ENCODE measurements at regions not wholly inside any gene's neighbourhood (a gene's known extent, or its start where the extent isn't known, plus 50 kb on each side); places are given as distances from the start of the nearest gene placed in this dataset.

DNA sequence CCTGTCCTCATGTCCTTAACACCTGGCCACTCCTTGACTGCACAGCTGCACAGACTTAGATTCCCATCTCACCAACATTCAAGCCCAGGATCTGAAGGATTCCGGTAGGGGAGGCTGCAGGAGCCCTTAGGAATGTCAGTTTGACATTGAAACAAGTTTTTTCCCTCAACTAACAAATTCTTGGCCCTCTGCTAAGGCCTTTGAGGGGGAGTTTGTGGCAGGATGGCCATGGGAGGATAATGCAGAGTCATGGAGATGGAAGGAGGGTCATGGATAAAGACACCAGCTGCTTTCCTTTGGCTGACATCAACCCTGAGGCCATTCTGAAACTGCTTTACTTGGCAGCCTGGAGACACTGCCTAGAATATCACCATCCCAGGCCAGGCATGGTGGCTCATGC, 63.4 kb upstream of the PPP2R5A start:
- Histone ChIP-seq H3K4me1 (replicated peaks) (peaks cover 32% of the 10 kb centered on the region), H3K9me3 (replicated peaks) (no peaks in the 10 kb centered on the region), H3K27me3 (replicated peaks) (no peaks in the 10 kb centered on the region), H3K27ac (no peak overlapping the region), H3K36me3 (no peaks in the 10 kb centered on the region), H3K4me3 (no peak overlapping the region)
- no peak for DNase-seq (ENCODE audit: low read depth in 1 of 2, low spot score in 2 of 2)

- no peaks in the 10 kb centered on the region for H3K36me3 ChIP-seq
- no peak for DNase-seq (ENCODE audit: low read depth in 1 of 2, low spot score in 2 of 2)
- H3K9me3 ChIP-seq (replicated peaks) = no peaks in the 10 kb centered on the region
- no peak overlapping the region for H3K27ac ChIP-seq
- no peak overlapping the region for H3K4me3 ChIP-seq
- no peaks in the 10 kb centered on the region for H3K27me3 ChIP-seq (replicated peaks)
- peaks cover 14% of the 10 kb centered on the region for H3K4me1 ChIP-seq (replicated peaks)
Measured at GRCh38 chr1:212224102-212224501, 61.1 kb upstream of the PPP2R5A start.

GRCh38 chr1:212225416-212225815, 59.8 kb upstream of the PPP2R5A start:
- H3K4me3 ChIP-seq = no peak overlapping the region
- H3K27me3 ChIP-seq (replicated peaks) = no peaks in the 10 kb centered on the region
- no peak for DNase-seq (ENCODE audit: low read depth in 1 of 2, low spot score in 2 of 2)
- H3K9me3 ChIP-seq (replicated peaks) = no peaks in the 10 kb centered on the region
- peaks cover 1% of the 10 kb centered on the region for H3K4me1 ChIP-seq (replicated peaks)
- H3K27ac ChIP-seq = no peak overlapping the region
- H3K36me3 ChIP-seq = no peaks in the 10 kb centered on the region

DNA sequence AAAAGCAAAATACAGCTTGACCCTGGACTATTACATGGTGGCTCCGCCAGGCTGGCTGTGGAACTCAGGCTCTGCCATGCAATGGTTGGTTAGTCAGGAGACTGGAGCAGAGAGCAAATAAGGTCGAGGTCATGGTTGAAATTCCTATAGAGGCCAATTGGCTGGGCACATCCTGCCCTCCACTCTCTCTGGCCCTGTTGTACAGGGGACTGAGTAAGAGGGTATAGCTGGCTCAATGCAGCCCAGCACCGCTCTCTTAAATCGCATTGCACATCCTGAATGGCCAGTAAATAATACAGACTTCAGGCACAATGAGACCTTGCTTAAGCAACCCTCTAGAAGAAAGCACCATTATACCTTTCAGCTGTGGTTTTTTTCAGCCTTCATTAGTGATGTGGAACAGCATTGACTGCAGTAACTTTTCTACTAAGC, 59.3 kb upstream of the PPP2R5A start:
- H3K27me3 ChIP-seq (replicated peaks) = no peaks in the 10 kb centered on the region

DNA sequence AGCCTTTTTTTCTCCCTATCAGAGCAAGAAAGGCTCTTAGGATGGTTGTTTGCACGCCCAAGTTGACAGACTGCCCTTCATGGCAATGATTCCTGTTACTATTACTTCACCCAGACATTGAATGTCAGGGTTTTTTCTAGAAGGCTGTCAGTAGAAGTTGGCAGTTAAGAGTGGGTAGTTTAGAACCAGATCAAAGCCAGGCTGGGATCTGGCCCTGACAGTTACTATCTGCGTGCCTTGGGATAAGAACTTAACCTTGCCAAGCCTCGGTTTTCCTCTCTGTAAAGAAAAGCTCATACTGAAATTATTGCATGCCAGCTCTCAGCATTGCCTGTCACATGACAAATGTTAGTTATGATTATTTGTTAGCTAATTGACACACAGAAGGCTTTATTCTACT, 58.7 kb upstream of the PPP2R5A start:
- DNase-seq (ENCODE audit: low read depth in 1 of 2, low spot score in 2 of 2) = no peak
- Histone ChIP-seq H3K4me1 (replicated peaks) (no peaks in the 10 kb centered on the region), H3K36me3 (no peaks in the 10 kb centered on the region), H3K27me3 (replicated peaks) (no peaks in the 10 kb centered on the region), H3K9me3 (replicated peaks) (no peaks in the 10 kb centered on the region), H3K4me3 (no peak overlapping the region), H3K27ac (no peak overlapping the region)

More for the DNA sequence above, 59.3 kb upstream of the PPP2R5A start:
- no peak for DNase-seq (ENCODE audit: low read depth in 1 of 2, low spot score in 2 of 2)
- Histone ChIP-seq H3K27ac (no peak overlapping the region), H3K4me3 (no peak overlapping the region), H3K9me3 (replicated peaks) (no peaks in the 10 kb centered on the region), H3K4me1 (replicated peaks) (no peaks in the 10 kb centered on the region), H3K36me3 (no peaks in the 10 kb centered on the region)

GRCh38 chr1:212228076-212228475, 57.1 kb upstream of the PPP2R5A start:
- Histone ChIP-seq H3K9me3 (replicated peaks) (no peaks in the 10 kb centered on the region), H3K36me3 (no peaks in the 10 kb centered on the region), H3K27me3 (replicated peaks) (no peaks in the 10 kb centered on the region), H3K27ac (no peak overlapping the region), H3K4me1 (replicated peaks) (no peaks in the 10 kb centered on the region), H3K4me3 (no peak overlapping the region)
- no peak for DNase-seq (ENCODE audit: low read depth in 1 of 2, low spot score in 2 of 2)

GRCh38 chr1:212228591-212229119, 56.6 kb upstream of the PPP2R5A start:
- DNase-seq (ENCODE audit: low read depth in 1 of 2, low spot score in 2 of 2) = no peak
- Histone ChIP-seq H3K27ac (no peak overlapping the region), H3K9me3 (replicated peaks) (no peaks in the 10 kb centered on the region), H3K27me3 (replicated peaks) (no peaks in the 10 kb centered on the region), H3K36me3 (no peaks in the 10 kb centered on the region), H3K4me3 (no peak overlapping the region), H3K4me1 (replicated peaks) (no peaks in the 10 kb centered on the region)

- Histone ChIP-seq H3K36me3 (no peaks in the 10 kb centered on the region), H3K4me3 (no peak overlapping the region), H3K9me3 (replicated peaks) (no peaks in the 10 kb centered on the region), H3K27ac (no peak overlapping the region), H3K27me3 (replicated peaks) (no peaks in the 10 kb centered on the region), H3K4me1 (replicated peaks) (peaks cover 6% of the 10 kb centered on the region)
- no peak for DNase-seq (ENCODE audit: low read depth in 1 of 2, low spot score in 2 of 2)
Measured at GRCh38 chr1:212229654-212230053, 55.6 kb upstream of the PPP2R5A start.

- H3K36me3 ChIP-seq = no peaks in the 10 kb centered on the region
- no peak for DNase-seq (ENCODE audit: low read depth in 1 of 2, low spot score in 2 of 2)
- no peak overlapping the region for H3K27ac ChIP-seq
- no peaks in the 10 kb centered on the region for H3K27me3 ChIP-seq (replicated peaks)
- no peaks in the 10 kb centered on the region for H3K9me3 ChIP-seq (replicated peaks)
- H3K4me3 ChIP-seq = no peak overlapping the region
- H3K4me1 ChIP-seq (replicated peaks) = peaks cover 13% of the 10 kb centered on the region
Measured at GRCh38 chr1:212230329-212230728, 54.9 kb upstream of the PPP2R5A start.

GRCh38 chr1:212231372-212231771, 53.8 kb upstream of the PPP2R5A start:
- no peak overlapping the region for H3K27ac ChIP-seq

DNA sequence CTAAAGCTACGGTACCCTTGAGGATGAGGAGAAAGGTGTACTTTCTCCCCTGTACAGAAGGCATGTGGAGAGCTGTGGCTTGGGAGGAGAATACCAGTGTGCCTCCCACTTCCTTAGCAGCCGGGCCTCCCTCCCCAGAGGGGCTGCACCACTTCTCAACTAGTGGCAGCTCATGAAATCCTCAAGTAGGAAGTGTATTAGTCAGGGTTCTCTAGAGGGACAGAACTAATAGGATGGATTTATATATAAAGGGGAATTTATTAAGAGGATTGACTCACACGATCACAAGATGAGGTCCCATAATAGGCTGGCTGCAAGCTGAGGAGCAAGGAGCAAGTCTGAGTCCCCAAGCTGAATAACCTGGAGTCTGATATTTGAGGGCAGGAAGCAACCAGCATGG, 53.1 kb upstream of the PPP2R5A start:
- H3K27me3 ChIP-seq (replicated peaks) = no peaks in the 10 kb centered on the region
- peaks cover 13% of the 10 kb centered on the region for H3K4me1 ChIP-seq (replicated peaks)
- H3K9me3 ChIP-seq (replicated peaks) = no peaks in the 10 kb centered on the region
- H3K4me3 ChIP-seq = no peak overlapping the region
- H3K27ac ChIP-seq = no peak overlapping the region
- no peak for DNase-seq (ENCODE audit: low read depth in 1 of 2, low spot score in 2 of 2)
- no peaks in the 10 kb centered on the region for H3K36me3 ChIP-seq

More at GRCh38 chr1:212231372-212231771, 53.8 kb upstream of the PPP2R5A start:
- Histone ChIP-seq H3K27me3 (replicated peaks) (no peaks in the 10 kb centered on the region), H3K4me3 (no peak overlapping the region), H3K4me1 (replicated peaks) (peaks cover 13% of the 10 kb centered on the region), H3K36me3 (no peaks in the 10 kb centered on the region), H3K9me3 (replicated peaks) (no peaks in the 10 kb centered on the region)
- no peak for DNase-seq (ENCODE audit: low read depth in 1 of 2, low spot score in 2 of 2)

- Histone ChIP-seq H3K27me3 (replicated peaks) (no peaks in the 10 kb centered on the region), H3K27ac (no peak overlapping the region), H3K4me1 (replicated peaks) (peaks cover 13% of the 10 kb centered on the region), H3K4me3 (no peak overlapping the region), H3K9me3 (replicated peaks) (no peaks in the 10 kb centered on the region), H3K36me3 (no peaks in the 10 kb centered on the region)
- DNase-seq (ENCODE audit: low read depth in 1 of 2, low spot score in 2 of 2) = no peak
Measured at GRCh38 chr1:212233321-212233720, 51.9 kb upstream of the PPP2R5A start.

GRCh38 chr1:212234431-212235395, 50.5 kb upstream of the PPP2R5A start:
- H3K4me1 ChIP-seq (replicated peaks) = peaks cover 13% of the 10 kb centered on the region
- H3K27ac ChIP-seq = peak overlapping the region; percentile 53
- DNase-seq (ENCODE audit: low read depth in 1 of 2, low spot score in 2 of 2) = peak; percentile 76 to 79
- no peaks in the 10 kb centered on the region for H3K36me3 ChIP-seq
- no peaks in the 10 kb centered on the region for H3K9me3 ChIP-seq (replicated peaks)
- no peaks in the 10 kb centered on the region for H3K27me3 ChIP-seq (replicated peaks)
- no peak overlapping the region for H3K4me3 ChIP-seq
